H1 (cell line): ENCODE measurements at regions not wholly inside any gene's neighbourhood (a gene's known extent, or its start where the extent isn't known, plus 50 kb on each side); places are given as distances from the start of the nearest gene placed in this dataset.

Source experiments
- CTCF ChIA-PET: fragments of 300-600 bp; sonication (Branson Sonifier 250); formaldehyde crosslinking; loops from one replicate; lab custom pipeline; 2021; ENCODE audit not compliant: partially characterized antibody; lab: Charles Lee
- POLR2A ChIA-PET: fragments of 300-600 bp; sonication (Branson Sonifier 250); formaldehyde crosslinking; loops from one replicate; lab custom pipeline; 2021; ENCODE audit warnings: inconsistent platforms; ENCODE audit not compliant: partially characterized antibody; lab: Charles Lee
- DNase-seq, 2 experiments: peaks; one replicate each; pipeline versions ENCODE4 v3.0.0 to v3.0.0-alpha.2; 2010 to 2022; ENCODE audit warnings: low spot score in 2 of 2, low read depth in 1 of 2, mixed read lengths in 1 of 2
- FAIRE-seq: peaks from 2 replicates; lab custom pipeline; 2011; peaks lifted over from hg19 to GRCh38; lab: Jason Lieb, UNC
- H2AFZ ChIP-seq: 2 replicates; pipeline ENCODE4 v1.8.1; 2012; ENCODE audit warnings: low read length, inconsistent platforms
- H2AK5ac ChIP-seq: 2 replicates; pipeline ENCODE4 v1.6.1; 2013; ENCODE audit warnings: low read depth, low read length
- H2BK120ac ChIP-seq: replicated peaks from 2 replicates; pipeline ENCODE3; 2013; ENCODE audit warnings: low read depth, low read length, inconsistent platforms
- H2BK12ac ChIP-seq: 2 replicates; pipeline ENCODE4 v1.6.1; 2013; ENCODE audit warnings: low read depth, low read length
- H2BK15ac ChIP-seq: 2 replicates; pipeline ENCODE4 v1.6.1; 2013; ENCODE audit warnings: low read length
- H2BK20ac ChIP-seq: 2 replicates; pipeline ENCODE4 v1.6.1; 2013; ENCODE audit warnings: low read length
- H2BK5ac ChIP-seq: 2 replicates; pipeline ENCODE4 v1.6.1; 2013; ENCODE audit warnings: low read depth, low read length
- H3K14ac ChIP-seq: 2 replicates; pipeline ENCODE4 v1.6.1; 2013; ENCODE audit warnings: inconsistent platforms; ENCODE audit not compliant: insufficient read length
- H3K18ac ChIP-seq: 2 replicates; pipeline ENCODE4 v1.6.1; 2013; ENCODE audit warnings: low read length; ENCODE audit errors: extremely low read depth
- H3K23ac ChIP-seq: 2 replicates; pipeline ENCODE4 v1.6.1; 2013; ENCODE audit warnings: inconsistent platforms; ENCODE audit not compliant: insufficient read length
- H3K23me2 ChIP-seq: 2 replicates; pipeline ENCODE4 v1.6.1; 2013; ENCODE audit warnings: low read depth, low read length
- H3K27ac ChIP-seq: 2 replicates; pipeline ENCODE4 v1.6.1; 2011; ENCODE audit warnings: low read depth, low read length, inconsistent platforms
- H3K27me3 ChIP-seq, 4 experiments: replicated peaks in 1 of 4; 1 replicate in 1 of 4; 2 replicates in 3 of 4; pipeline versions ENCODE4 v1.6.1 to v1.8.1; 2011 to 2013; ENCODE audit warnings: low read length in 3 of 4, mild to moderate bottlenecking in 3 of 4, inconsistent platforms in 2 of 4, mixed read lengths in 2 of 4, moderate library complexity in 1 of 4; ENCODE audit not compliant: control insufficient read depth in 3 of 4, insufficient read depth in 3 of 4; ENCODE audit errors: extremely low read depth in 1 of 4
- H3K36me3 ChIP-seq, 4 experiments: 2 replicates each; pipeline versions ENCODE4 v1.6.1 to v1.8.1; 2011 to 2013; ENCODE audit warnings: mild to moderate bottlenecking in 4 of 4, low read length in 3 of 4, moderate library complexity in 2 of 4, control low read depth in 1 of 4, inconsistent platforms in 1 of 4; ENCODE audit not compliant: insufficient read depth in 4 of 4, control insufficient read depth in 2 of 4
- H3K4ac ChIP-seq: replicated peaks from 2 replicates; pipeline ENCODE3; 2013; ENCODE audit warnings: low read length, low read depth, mixed read lengths, inconsistent platforms; ENCODE audit not compliant: insufficient read length
- H3K4me1 ChIP-seq, 4 experiments: replicated peaks in 1 of 4; 1 replicate in 1 of 4; 2 replicates in 3 of 4; pipeline versions ENCODE4 v1.6.1 to v1.8.1; 2011 to 2013; ENCODE audit warnings: low read length in 3 of 4, inconsistent platforms in 2 of 4, mixed read lengths in 1 of 4; ENCODE audit not compliant: insufficient read depth in 4 of 4, control insufficient read depth in 3 of 4
- H3K4me2 ChIP-seq, 2 experiments: 2 replicates each; pipeline versions ENCODE4 v1.6.1 to v1.8.1; 2011 to 2013; ENCODE audit warnings: low read depth in 2 of 2, low read length in 2 of 2, control low read depth in 1 of 2, inconsistent platforms in 1 of 2, mild to moderate bottlenecking in 1 of 2; ENCODE audit not compliant: insufficient read depth in 1 of 2
- H3K4me3 ChIP-seq, 4 experiments: fragments of 200-600, 300-600 bp in 1 of 4; sonication (generic), shearing (Covaris generic), sonication (Bioruptor Twin) in 1 of 4; 2 replicates each; pipeline versions ENCODE4 v1.5.1 to v1.8.1; 2011 to 2016; ENCODE audit warnings: low read length in 4 of 4, low read depth in 3 of 4, control low read depth in 2 of 4, inconsistent platforms in 2 of 4, mild to moderate bottlenecking in 2 of 4, mixed read lengths in 1 of 4, moderate library complexity in 1 of 4; ENCODE audit not compliant: insufficient read depth in 2 of 4; ENCODE audit errors: extremely low read depth in 1 of 4
- H3K56ac ChIP-seq: replicated peaks from 2 replicates; pipeline ENCODE3; 2013; ENCODE audit warnings: low read depth, mild to moderate bottlenecking, mixed read lengths, low read length, inconsistent platforms; ENCODE audit not compliant: insufficient read length
- H3K79me1 ChIP-seq: 2 replicates; pipeline ENCODE4 v1.6.1; 2013; ENCODE audit warnings: low read depth, low read length, control low read depth
- H3K79me2 ChIP-seq, 2 experiments: 2 replicates each; pipeline versions ENCODE4 v1.6.1 to v1.8.1; 2012 to 2013; ENCODE audit warnings: low read length in 2 of 2, mild to moderate bottlenecking in 2 of 2, inconsistent platforms in 1 of 2; ENCODE audit not compliant: insufficient read depth in 2 of 2, control insufficient read depth in 1 of 2
- H3K9ac ChIP-seq, 4 experiments: replicated peaks in 1 of 4; 1 replicate in 1 of 4; 2 replicates in 3 of 4; pipeline versions ENCODE4 v1.6.1 to v1.8.1; 2011 to 2013; ENCODE audit warnings: low read depth in 3 of 4, low read length in 3 of 4, control low read depth in 2 of 4, mild to moderate bottlenecking in 2 of 4, moderate library complexity in 2 of 4, inconsistent platforms in 1 of 4; ENCODE audit errors: extremely low read depth in 1 of 4
- H3K9me3 ChIP-seq, 2 experiments: 2 replicates each; pipeline versions ENCODE4 v1.6.1 to v1.8.1; 2012 to 2013; ENCODE audit warnings: mild to moderate bottlenecking in 2 of 2, moderate library complexity in 2 of 2, control low read depth in 1 of 2, inconsistent platforms in 1 of 2, low read depth in 1 of 2, low read length in 1 of 2, mixed read lengths in 1 of 2; ENCODE audit not compliant: insufficient read depth in 2 of 2
- H4K20me1 ChIP-seq, 2 experiments: replicated peaks in 1 of 2; 2 replicates each; pipeline versions ENCODE3 to v1.8.1; 2011 to 2013; ENCODE audit warnings: inconsistent platforms in 2 of 2, low read length in 2 of 2, mild to moderate bottlenecking in 1 of 2; ENCODE audit not compliant: insufficient read depth in 2 of 2, control insufficient read depth in 1 of 2
- H4K5ac ChIP-seq: 2 replicates; pipeline ENCODE4 v1.6.1; 2013; ENCODE audit warnings: low read length, low read depth, mixed read lengths, inconsistent platforms; ENCODE audit not compliant: insufficient read length
- H4K8ac ChIP-seq: 2 replicates; pipeline ENCODE4 v1.8.0; 2013; ENCODE audit warnings: mild to moderate bottlenecking, moderate library complexity, low read length, inconsistent platforms; ENCODE audit not compliant: insufficient read depth; ENCODE audit errors: extremely low read depth
- H4K91ac ChIP-seq: replicated peaks from 2 replicates; pipeline ENCODE3; 2013; ENCODE audit warnings: low read length, mixed read lengths, inconsistent platforms; ENCODE audit not compliant: insufficient read length
- KDM5A ChIP-seq: fragments of 200-600 bp; IDR thresholded peaks from 2 replicates; pipeline ENCODE4 v1.7.1; 2012; ENCODE audit warnings: mild to moderate bottlenecking, low read length, inconsistent platforms, mixed read lengths
- WGBS, 2 experiments: shearing (Covaris generic) in 1 of 2; methylation state at CpG; one replicate each; pipeline versions ENCODE4 v1.1.6 to v1.1.7; 2013 to 2015; ENCODE audit warnings: low lambda C conversion rate in 2 of 2, mixed read lengths in 2 of 2, inconsistent platforms in 1 of 2, low coverage in 1 of 2, missing lambda C conversion rate in 1 of 2; ENCODE audit not compliant: insufficient replicate concordance in 2 of 2, insufficient coverage in 1 of 2, insufficient read length in 1 of 2; ENCODE audit errors: extremely low coverage in 1 of 2, missing lambda C conversion rate in 1 of 2; 5-methylcytosine and 5-hydroxymethylcytosine counted together
- TF ChIP-seq, protein P1 (sequence below): IDR thresholded peaks from 2 replicates; pipeline ENCODE4 v1.6.1; 2012; ENCODE audit warnings: inconsistent platforms

DNA sequence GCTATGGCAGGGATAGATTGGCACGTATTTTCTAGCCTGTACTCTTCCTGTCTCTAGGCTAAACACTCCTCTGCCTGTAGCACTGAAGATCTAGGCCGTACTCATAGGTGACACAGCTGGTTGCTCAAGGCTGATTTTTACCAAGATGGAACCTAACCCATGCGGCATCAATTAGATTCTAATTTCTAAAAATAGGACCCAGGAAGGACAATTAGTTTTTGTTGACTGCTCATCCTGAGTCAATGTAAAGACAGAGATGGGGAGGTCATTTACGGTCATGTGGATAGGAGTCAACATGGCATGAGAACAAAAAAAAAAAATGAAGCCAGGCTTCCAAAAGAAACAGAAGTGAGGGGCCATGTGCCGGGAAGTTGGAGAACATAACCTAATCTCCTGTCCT lies 360.7 kb upstream of the ETAA1 start:
- H4K91ac ChIP-seq = no peak overlapping the region
- no peak overlapping the region for H3K4me2 ChIP-seq
- no peak overlapping the region for H2BK20ac ChIP-seq
- no peak for DNase-seq
- POLR2A ChIA-PET = no interaction called here
- H2BK5ac ChIP-seq = no peak overlapping the region
- 0 out of 2 replicates have a peak overlapping the region, but pooled peaks have one; percentile 40 for H2AFZ ChIP-seq
- H3K14ac ChIP-seq = no peak overlapping the region
- FAIRE-seq = no peak
- H3K4me3 ChIP-seq = no peak overlapping the region
- H3K9ac ChIP-seq = no peak overlapping the region
- H2BK15ac ChIP-seq = no peak overlapping the region
- no peak overlapping the region for H2BK120ac ChIP-seq
- no peak overlapping the region for H3K4ac ChIP-seq
- H4K8ac ChIP-seq = no peak overlapping the region
- no peaks in the 10 kb centered on the region for H3K79me1 ChIP-seq
- no peak overlapping the region for H3K56ac ChIP-seq
- no peaks in the 10 kb centered on the region for H3K36me3 ChIP-seq
- no peak overlapping the region for H3K18ac ChIP-seq
- H3K23me2 ChIP-seq = no peaks in the 10 kb centered on the region; the same call in 1 of the 2 replicates
- H3K9me3 ChIP-seq = no peaks in the 10 kb centered on the region
- H4K20me1 ChIP-seq = no peaks in the 10 kb centered on the region
- no peaks in the 10 kb centered on the region for H3K4me1 ChIP-seq
- H4K5ac ChIP-seq = no peak overlapping the region
- no peaks in the 10 kb centered on the region for H3K79me2 ChIP-seq
- no peak overlapping the region for H2BK12ac ChIP-seq
- CTCF ChIA-PET = no interaction called here
- no peak overlapping the region for H2AK5ac ChIP-seq
- WGBS, 2 experiments = 92% methylated on average over 5 of the region's 5 CpGs; no CpG with 5 or more reads in 1 of the 2 experiments
- H3K27me3 ChIP-seq = no peaks in the 10 kb centered on the region
- H3K23ac ChIP-seq = no peak overlapping the region
- no peak overlapping the region for H3K27ac ChIP-seq
- TF ChIP-seq KDM5A = no peak
- TF ChIP-seq, protein P1, sequence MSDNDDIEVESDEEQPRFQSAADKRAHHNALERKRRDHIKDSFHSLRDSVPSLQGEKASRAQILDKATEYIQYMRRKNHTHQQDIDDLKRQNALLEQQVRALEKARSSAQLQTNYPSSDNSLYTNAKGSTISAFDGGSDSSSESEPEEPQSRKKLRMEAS = no peak
